Activated T-cell treated with anti-CD3 and anti-CD28 coated beads, Interleukin-2, amount 50 U/mL, for 24 hours (primary cell): ENCODE measurements at regions not wholly inside any gene's neighbourhood (a gene's known extent, or its start where the extent isn't known, plus 50 kb on each side); places are given as distances from the start of the nearest gene placed in this dataset.

ENCODE experiments used
- DNase-seq: peaks from one replicate; pipeline ENCODE4 v3.0.0-alpha.2; 2020
- H3K27ac Mint-ChIP-seq: 2 replicates; pipeline ENCODE4 v1.8.0; 2020; ENCODE audit warnings: mild to moderate bottlenecking, mixed read lengths
- H3K27me3 Mint-ChIP-seq: 2 replicates; pipeline ENCODE4 v1.8.0; 2020; ENCODE audit warnings: mixed read lengths
- H3K36me3 Mint-ChIP-seq: 2 replicates; pipeline ENCODE4 v1.8.0; 2020; ENCODE audit warnings: low read depth, mixed read lengths
- H3K4me1 Mint-ChIP-seq: 2 replicates; pipeline ENCODE4 v1.8.0; 2020; ENCODE audit warnings: low read depth, mixed read lengths
- H3K4me3 Mint-ChIP-seq: 2 replicates; pipeline ENCODE4 v1.8.0; 2020; ENCODE audit warnings: mild to moderate bottlenecking, moderate library complexity, mixed read lengths
- H3K9me3 Mint-ChIP-seq: 2 replicates; pipeline ENCODE4 v1.8.0; 2020; ENCODE audit warnings: mixed read lengths

GRCh38 chr12:131369094-131369845, 341.6 kb upstream of the SFSWAP start:
- Mint-ChIP-seq H3K36me3 (no peaks in the 10 kb centered on the region), H3K27me3 (no peaks in the 10 kb centered on the region), H3K4me3 (no peak overlapping the region), H3K4me1 (no peaks in the 10 kb centered on the region), H3K9me3 (no peaks in the 10 kb centered on the region), H3K27ac (no peak overlapping the region)
- peak; percentile 11 for DNase-seq

- Mint-ChIP-seq H3K36me3 (no peaks in the 10 kb centered on the region), H3K4me1 (no peaks in the 10 kb centered on the region), H3K4me3 (no peak overlapping the region), H3K27me3 (no peaks in the 10 kb centered on the region), H3K9me3 (no peaks in the 10 kb centered on the region), H3K27ac (no peak overlapping the region)
- DNase-seq: peak; percentile 9
Observed at GRCh38 chr12:131370321-131370720, 340.6 kb upstream of the SFSWAP start.

DNA sequence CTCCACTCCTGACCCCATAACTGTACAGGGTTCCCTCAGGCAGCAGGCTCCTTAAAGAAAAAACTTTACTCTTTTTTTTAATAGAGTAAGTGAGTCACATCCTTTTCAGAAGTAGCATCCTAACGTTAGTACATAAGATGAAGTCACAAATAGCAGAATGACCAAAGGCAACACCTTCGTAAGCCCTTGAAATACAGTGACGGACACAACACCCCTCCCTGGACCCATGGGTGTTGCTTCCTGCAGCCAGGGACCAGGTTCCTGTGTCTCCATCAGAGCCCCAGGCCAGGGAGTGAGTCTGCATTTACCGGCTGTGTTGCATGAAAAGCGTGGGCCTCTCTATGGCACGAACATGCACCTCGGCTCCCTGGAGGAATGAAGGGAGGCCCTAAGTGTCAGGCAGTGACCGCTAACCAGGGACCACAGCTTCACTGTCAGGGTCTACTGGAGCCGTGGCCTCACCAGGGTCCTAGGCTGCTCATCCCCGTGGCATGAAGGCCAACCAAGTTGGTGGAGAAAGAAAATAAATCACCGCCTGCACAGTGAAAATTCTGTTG, 340.0 kb upstream of the SFSWAP start:
- H3K36me3 Mint-ChIP-seq: no peaks in the 10 kb centered on the region
- H3K27me3 Mint-ChIP-seq: no peaks in the 10 kb centered on the region
- H3K4me3 Mint-ChIP-seq: no peak overlapping the region
- no peaks in the 10 kb centered on the region for H3K4me1 Mint-ChIP-seq
- no peak for DNase-seq
- no peak overlapping the region for H3K27ac Mint-ChIP-seq
- no peaks in the 10 kb centered on the region for H3K9me3 Mint-ChIP-seq

DNA sequence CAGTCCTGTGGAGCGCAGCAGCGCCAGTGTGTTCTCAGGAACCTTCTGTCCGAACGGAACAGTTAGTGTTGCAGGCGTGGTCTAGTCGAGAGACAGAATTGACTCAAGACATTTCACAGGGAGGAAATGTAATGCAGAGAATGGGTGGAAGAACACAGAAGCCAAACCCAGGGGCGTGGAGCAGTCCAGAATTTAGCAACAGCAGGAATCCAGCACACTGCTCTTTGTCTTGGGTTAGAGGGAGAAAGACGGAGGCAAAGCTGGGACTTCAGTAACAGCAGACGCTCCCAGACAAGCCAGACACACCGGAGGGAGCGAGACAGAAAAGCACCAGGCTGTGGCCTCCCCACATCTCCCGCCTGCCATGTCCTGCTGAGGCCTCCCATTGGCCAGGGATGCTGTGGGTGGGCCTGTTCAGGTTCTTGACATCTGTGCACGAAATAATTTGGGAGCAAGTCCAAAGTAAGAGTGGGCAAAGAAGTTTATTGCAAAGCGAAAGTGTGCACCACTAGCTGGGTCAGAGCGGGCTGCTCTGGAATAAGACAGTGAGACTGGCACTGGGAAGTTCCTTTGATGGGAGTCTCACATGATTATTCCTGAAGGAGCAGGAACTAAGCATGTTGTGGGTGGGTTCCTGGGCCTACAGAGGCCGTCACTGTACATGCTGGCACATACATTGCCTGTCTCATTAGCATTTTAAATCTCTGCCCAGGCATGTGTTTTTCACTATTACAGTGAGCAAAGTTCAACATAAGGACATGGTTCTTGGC, 339.3 kb upstream of the SFSWAP start:
- DNase-seq: peak; percentile 9
- no peak overlapping the region for H3K4me3 Mint-ChIP-seq
- no peaks in the 10 kb centered on the region for H3K4me1 Mint-ChIP-seq
- H3K36me3 Mint-ChIP-seq: no peaks in the 10 kb centered on the region
- H3K27ac Mint-ChIP-seq: no peak overlapping the region
- H3K9me3 Mint-ChIP-seq: no peaks in the 10 kb centered on the region
- H3K27me3 Mint-ChIP-seq: no peaks in the 10 kb centered on the region

DNA sequence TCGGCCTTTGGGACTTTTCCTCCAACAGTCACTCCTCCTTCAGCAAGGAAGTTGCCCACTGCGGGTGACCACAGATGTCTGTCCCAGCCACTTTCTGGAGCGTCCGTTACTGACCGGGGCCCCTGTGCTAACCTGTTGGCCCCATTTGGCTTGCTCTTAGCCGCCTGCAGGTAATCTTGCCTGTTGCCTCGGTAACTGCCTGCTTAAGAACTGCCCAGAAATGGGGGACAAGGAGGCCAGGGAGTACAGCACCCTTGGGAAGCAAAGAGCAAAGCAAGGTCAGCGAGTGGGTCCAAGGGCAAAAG, 338.8 kb upstream of the SFSWAP start:
- no peaks in the 10 kb centered on the region for H3K27me3 Mint-ChIP-seq

DNA sequence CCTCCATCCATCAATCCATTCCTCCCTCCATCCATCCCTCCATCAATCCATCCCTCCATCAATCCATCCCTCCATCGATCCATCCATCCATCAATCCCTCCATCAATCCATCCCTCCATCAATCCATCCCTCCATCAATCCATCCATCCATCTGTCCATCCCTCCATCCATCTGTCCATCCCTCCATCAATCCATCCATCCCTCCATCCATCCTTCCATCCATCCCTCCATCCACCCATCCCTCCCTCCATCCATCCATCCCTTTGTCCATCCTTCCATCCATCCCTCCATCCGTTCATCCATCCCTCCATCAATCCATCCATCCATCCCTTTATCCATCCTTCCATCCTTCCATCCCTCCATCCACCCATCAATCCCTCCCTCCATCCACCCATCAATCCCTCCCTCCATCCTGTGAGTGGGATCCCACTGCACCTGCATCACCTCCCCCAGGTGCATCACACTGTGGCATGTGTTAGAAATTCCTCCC, 338.1 kb upstream of the SFSWAP start:
- H3K27ac Mint-ChIP-seq: no peak overlapping the region
- no peak overlapping the region for H3K4me3 Mint-ChIP-seq
- no peaks in the 10 kb centered on the region for H3K27me3 Mint-ChIP-seq
- H3K36me3 Mint-ChIP-seq: no peaks in the 10 kb centered on the region
- no peak for DNase-seq
- H3K9me3 Mint-ChIP-seq: no peaks in the 10 kb centered on the region
- no peaks in the 10 kb centered on the region for H3K4me1 Mint-ChIP-seq

More for the DNA sequence above, 338.8 kb upstream of the SFSWAP start:
- H3K9me3 Mint-ChIP-seq: no peaks in the 10 kb centered on the region
- H3K36me3 Mint-ChIP-seq: no peaks in the 10 kb centered on the region
- H3K27ac Mint-ChIP-seq: no peak overlapping the region
- H3K4me3 Mint-ChIP-seq: no peak overlapping the region
- H3K4me1 Mint-ChIP-seq: no peaks in the 10 kb centered on the region
- no peak for DNase-seq

DNA sequence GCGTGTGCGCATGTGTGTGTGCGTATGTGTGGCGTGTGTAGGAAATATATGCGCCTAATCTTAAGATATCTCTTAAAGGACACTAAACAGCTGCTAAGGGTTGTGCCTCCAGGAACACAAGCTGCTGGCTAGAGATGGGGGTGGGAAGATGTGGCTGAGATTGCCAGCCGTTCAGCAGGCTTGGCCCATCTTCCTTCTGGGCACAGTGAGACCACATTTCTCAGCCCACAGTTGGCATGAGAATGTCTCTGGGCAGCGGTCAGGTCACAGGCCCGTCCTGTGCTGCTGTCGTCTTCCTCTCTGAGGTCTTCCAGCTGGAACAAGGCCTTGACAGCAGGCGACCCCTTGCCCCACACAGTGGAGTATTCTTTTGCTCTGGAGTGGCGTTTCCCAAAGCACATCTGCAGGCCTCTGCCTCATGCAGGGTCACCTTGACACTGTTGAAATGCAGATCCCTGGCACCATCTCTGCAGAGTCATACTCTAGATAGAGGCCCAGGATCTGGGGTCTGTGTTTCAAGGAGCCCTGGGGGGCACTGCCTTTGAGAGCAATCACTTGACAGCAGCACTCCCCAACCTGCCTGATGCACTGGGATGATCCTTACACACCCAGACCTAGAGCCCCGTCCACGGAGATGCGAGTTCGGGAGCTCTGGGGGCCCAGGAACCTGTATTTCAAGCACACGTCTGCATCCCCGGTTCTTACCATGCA, 335.5 kb upstream of the SFSWAP start:
- Mint-ChIP-seq H3K27ac (no peak overlapping the region), H3K36me3 (no peaks in the 10 kb centered on the region), H3K27me3 (no peaks in the 10 kb centered on the region), H3K4me1 (no peaks in the 10 kb centered on the region), H3K4me3 (no peak overlapping the region), H3K9me3 (no peaks in the 10 kb centered on the region)
- no peak for DNase-seq

GRCh38 chr12:131375972-131376345, 334.9 kb upstream of the SFSWAP start:
- Mint-ChIP-seq H3K27me3 (no peaks in the 10 kb centered on the region), H3K4me3 (no peak overlapping the region), H3K4me1 (no peaks in the 10 kb centered on the region), H3K27ac (no peak overlapping the region), H3K36me3 (no peaks in the 10 kb centered on the region), H3K9me3 (no peaks in the 10 kb centered on the region)
- DNase-seq: no peak

- Mint-ChIP-seq H3K4me1 (no peaks in the 10 kb centered on the region), H3K9me3 (no peaks in the 10 kb centered on the region), H3K36me3 (no peaks in the 10 kb centered on the region), H3K27ac (no peak overlapping the region), H3K27me3 (peaks cover 3% of the 10 kb centered on the region), H3K4me3 (no peak overlapping the region)
- DNase-seq: no peak
Observed at GRCh38 chr12:131378176-131378842, 332.6 kb upstream of the SFSWAP start.

DNA sequence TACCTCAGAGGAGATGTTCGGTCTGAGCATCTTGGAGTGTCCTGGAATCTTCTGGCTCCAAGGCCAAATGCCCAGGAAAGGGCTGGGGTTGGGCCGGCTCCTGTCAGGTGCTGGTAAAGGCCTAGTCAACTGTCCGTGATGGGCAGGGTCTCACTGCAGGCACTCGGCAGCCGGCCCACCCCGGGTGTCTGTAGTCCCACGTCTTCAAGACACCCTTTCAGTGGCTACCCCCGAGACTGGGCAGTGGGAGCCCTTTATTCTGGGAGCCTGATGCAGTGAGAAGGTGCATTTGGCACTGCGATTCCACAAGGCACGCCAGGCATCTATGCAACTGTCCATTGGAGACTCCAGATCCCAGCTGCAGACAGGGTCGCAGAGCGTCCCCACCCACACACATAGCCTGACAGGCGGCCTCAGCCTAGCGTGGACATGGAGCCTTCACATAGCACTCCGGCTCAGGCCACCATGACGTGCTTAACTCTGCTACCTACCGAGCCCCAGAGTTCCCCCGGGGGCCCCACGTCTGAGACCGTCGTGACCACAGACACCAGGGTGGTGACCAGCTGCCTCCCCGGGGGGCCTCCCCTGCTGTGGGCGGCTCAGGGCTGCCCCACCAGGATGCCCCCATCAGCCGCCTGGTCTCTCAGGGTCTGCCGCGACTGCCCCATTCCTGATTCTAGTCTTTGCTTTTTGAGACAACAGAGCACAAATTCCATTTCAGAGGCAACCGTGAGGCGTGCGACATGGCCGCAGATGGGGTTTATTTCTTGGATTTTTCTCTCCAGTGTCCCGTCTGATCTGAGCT, 331.8 kb upstream of the SFSWAP start:
- H3K27me3 Mint-ChIP-seq: peaks cover 3% of the 10 kb centered on the region
- H3K4me3 Mint-ChIP-seq: no peak overlapping the region
- no peak overlapping the region for H3K27ac Mint-ChIP-seq

DNA sequence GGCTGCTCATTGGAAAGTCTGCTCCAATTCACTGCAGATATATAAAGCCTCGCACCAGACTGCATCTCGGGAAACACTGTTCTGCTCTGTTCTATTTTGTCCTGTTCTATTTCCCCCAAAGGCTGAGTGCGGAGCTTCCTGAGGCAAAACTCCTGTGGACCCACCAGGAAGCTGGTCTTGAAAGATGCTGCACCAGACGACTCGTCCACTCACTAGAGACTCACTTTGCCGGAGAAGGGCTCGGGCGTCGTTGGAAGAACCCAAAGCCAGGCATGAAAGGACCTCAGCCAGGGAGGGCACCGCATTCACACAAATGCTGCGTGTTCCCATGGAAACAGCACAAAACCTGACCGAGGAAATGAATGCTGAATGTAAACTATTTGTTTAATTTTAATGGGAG, 331.2 kb upstream of the SFSWAP start:
- H3K27ac Mint-ChIP-seq: no peak overlapping the region

More for the DNA sequence above, 331.8 kb upstream of the SFSWAP start:
- H3K36me3 Mint-ChIP-seq: no peaks in the 10 kb centered on the region
- H3K9me3 Mint-ChIP-seq: no peaks in the 10 kb centered on the region
- no peak for DNase-seq
- H3K4me1 Mint-ChIP-seq: no peaks in the 10 kb centered on the region

DNA sequence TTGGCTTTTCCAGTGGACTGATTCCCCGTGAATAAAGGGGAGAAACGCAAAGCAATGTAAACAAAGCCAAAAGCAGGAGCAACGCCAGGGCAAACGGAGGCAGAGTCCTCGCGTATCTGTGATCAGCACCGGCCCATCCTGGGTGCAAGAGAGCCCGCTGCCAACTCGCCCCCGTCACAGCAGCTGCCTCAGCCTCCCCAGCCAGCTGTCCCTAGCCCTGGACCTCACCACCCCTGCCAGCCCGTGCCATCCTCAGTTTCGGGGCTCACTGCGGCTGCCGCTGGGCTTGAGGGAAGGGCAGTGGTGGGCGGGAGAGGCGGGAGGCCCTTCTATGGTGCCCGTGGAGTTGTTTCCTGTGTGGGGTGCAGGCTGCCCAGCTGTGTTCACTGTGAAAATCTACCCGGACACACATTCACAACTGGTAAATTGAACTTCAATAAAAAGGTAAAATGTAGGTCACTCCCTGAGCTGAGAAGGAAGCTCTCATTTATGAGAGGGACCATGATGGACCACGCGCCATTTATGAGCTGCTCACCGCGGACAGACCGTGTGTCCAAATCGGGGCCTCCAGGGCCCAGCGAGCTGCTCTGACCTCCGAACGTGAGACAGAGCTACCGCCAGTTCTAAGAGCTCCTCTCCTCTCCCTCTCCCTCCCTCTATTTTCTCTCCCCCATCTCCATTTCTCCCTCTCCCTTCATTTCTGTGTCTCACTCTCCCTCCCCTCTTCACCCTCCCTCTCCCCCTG, 330.5 kb upstream of the SFSWAP start:
- H3K4me1 Mint-ChIP-seq: no peaks in the 10 kb centered on the region
- no peaks in the 10 kb centered on the region for H3K9me3 Mint-ChIP-seq
- H3K36me3 Mint-ChIP-seq: no peaks in the 10 kb centered on the region
- DNase-seq: no peak
- no peak overlapping the region for H3K4me3 Mint-ChIP-seq
- peaks cover 3% of the 10 kb centered on the region for H3K27me3 Mint-ChIP-seq
- no peak overlapping the region for H3K27ac Mint-ChIP-seq

More for the DNA sequence above, 331.2 kb upstream of the SFSWAP start:
- DNase-seq: no peak
- Mint-ChIP-seq H3K36me3 (no peaks in the 10 kb centered on the region), H3K27me3 (peaks cover 3% of the 10 kb centered on the region), H3K4me3 (no peak overlapping the region), H3K9me3 (no peaks in the 10 kb centered on the region), H3K4me1 (no peaks in the 10 kb centered on the region)
